Parathyroid adenoma (tissue), 2 donors: ENCODE measurements at regions not wholly inside any gene's neighbourhood (a gene's known extent, or its start where the extent isn't known, plus 50 kb on each side); places are given as distances from the start of the nearest gene placed in this dataset.

ENCODE experiments used
- H2AFZ ChIP-seq: fragments of 300-600 bp; sonication (generic); one replicate; pipeline ENCODE4 v1.7.0; 2017; ENCODE audit warnings: antibody characterized with exemption, mild to moderate bottlenecking
- H3K27ac ChIP-seq: fragments of 300-600 bp; sonication (generic); one replicate; pipeline ENCODE4 v1.7.0; 2017
- H3K27me3 ChIP-seq: fragments of 300-600 bp; sonication (generic); one replicate; pipeline ENCODE4 v1.7.0; 2017; ENCODE audit warnings: low read length; ENCODE audit not compliant: control insufficient read depth, insufficient read depth
- H3K36me3 ChIP-seq: fragments of 300-600 bp; sonication (generic); one replicate; pipeline ENCODE4 v1.7.0; 2017; ENCODE audit warnings: low read length; ENCODE audit not compliant: control insufficient read depth, insufficient read depth
- H3K4me1 ChIP-seq: fragments of 300-600 bp; sonication (generic); one replicate; pipeline ENCODE4 v1.7.0; 2017; ENCODE audit warnings: control low read depth
- H3K4me2 ChIP-seq: fragments of 300-600 bp; sonication (generic); one replicate; pipeline ENCODE4 v1.7.0; 2017; ENCODE audit warnings: low read length
- H3K4me3 ChIP-seq: fragments of 300-600 bp; sonication (generic); one replicate; pipeline ENCODE4 v1.7.0; 2017; ENCODE audit warnings: low read depth, low read length
- H3K79me2 ChIP-seq: fragments of 300-600 bp; sonication (generic); one replicate; pipeline ENCODE4 v1.7.0; 2017; ENCODE audit warnings: control low read depth
- H3K9ac ChIP-seq: fragments of 300-600 bp; sonication (generic); one replicate; pipeline ENCODE4 v1.7.0; 2017; ENCODE audit warnings: mild to moderate bottlenecking
- H3K9me3 ChIP-seq: fragments of 300-600 bp; sonication (generic); one replicate; pipeline ENCODE4 v1.7.0; 2017; ENCODE audit warnings: low read length; ENCODE audit not compliant: control insufficient read depth
- TF ChIP-seq, protein P1 (sequence below): fragments of 300-600 bp; sonication (generic); IDR thresholded peaks from one replicate; pipeline ENCODE4 v1.7.0; 2017; ENCODE audit warnings: antibody characterized with exemption, mild to moderate bottlenecking
- donor health status: primary hyperparathyroidism.

DNA sequence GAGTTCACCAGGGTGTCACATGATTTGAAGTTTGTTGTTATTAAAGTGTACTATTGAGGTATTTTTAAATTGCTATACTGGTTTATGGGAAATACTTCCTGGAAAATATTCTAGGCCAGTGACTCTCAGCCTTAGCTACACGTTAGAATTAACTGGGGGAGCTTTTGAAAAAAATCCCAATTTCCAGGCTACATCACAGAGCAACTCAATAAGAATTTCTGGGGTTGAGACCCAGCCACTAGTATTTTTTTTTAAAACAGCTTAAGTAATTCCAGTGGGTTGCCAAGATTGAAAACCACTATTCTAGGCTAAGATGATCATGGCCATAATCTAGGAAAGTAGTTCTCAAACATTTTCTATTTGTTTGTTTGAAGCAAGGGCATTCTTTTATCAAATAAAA, 142.9 kb upstream of the GRIA1 start:
- no peaks in the 10 kb centered on the region for H3K4me1 ChIP-seq
- H3K79me2 ChIP-seq: no peaks in the 10 kb centered on the region
- no peak overlapping the region for H3K27ac ChIP-seq
- TF ChIP-seq, protein P1, sequence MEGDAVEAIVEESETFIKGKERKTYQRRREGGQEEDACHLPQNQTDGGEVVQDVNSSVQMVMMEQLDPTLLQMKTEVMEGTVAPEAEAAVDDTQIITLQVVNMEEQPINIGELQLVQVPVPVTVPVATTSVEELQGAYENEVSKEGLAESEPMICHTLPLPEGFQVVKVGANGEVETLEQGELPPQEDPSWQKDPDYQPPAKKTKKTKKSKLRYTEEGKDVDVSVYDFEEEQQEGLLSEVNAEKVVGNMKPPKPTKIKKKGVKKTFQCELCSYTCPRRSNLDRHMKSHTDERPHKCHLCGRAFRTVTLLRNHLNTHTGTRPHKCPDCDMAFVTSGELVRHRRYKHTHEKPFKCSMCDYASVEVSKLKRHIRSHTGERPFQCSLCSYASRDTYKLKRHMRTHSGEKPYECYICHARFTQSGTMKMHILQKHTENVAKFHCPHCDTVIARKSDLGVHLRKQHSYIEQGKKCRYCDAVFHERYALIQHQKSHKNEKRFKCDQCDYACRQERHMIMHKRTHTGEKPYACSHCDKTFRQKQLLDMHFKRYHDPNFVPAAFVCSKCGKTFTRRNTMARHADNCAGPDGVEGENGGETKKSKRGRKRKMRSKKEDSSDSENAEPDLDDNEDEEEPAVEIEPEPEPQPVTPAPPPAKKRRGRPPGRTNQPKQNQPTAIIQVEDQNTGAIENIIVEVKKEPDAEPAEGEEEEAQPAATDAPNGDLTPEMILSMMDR: no peak
- no peaks in the 10 kb centered on the region for H3K27me3 ChIP-seq
- H3K36me3 ChIP-seq: no peaks in the 10 kb centered on the region
- H3K4me2 ChIP-seq: no peak overlapping the region
- no peaks in the 10 kb centered on the region for H3K9me3 ChIP-seq
- no peak overlapping the region for H3K4me3 ChIP-seq
- no peak overlapping the region for H3K9ac ChIP-seq
- no peak overlapping the region for H2AFZ ChIP-seq

DNA sequence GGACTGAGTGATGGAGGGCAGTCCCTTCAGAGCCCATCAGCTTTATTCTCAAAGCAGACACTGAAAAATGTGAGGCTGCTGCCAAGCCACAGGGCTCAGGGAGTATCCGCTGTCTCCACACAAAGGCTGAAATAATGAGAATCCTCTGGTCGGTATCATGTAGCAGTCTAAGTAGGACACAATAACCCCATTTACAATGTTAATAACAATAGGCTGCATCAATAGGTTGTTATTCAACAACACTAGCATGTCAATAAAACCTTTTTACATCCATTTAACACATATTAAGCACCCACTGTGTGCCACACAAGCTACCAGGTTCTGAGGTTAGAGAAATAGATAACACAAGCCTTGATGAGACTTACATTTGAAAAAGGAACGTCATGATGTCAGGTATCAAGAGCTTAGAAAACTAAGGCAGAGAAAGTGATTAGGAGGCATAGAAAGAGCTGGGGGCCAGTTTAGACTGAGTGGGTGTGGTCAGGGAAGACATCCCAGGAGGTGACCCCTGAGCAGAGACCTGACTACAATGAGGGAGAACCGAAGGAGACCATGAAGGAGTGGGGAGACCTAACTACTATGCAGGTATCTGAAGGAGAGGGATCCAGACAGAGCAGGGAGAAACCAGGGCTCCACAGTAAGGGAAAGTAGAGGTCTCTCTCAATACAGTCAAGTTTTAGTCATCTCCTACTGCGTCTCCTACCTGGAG, 140.1 kb upstream of the GRIA1 start:
- H3K9me3 ChIP-seq: no peaks in the 10 kb centered on the region
- no peak overlapping the region for H3K4me2 ChIP-seq
- TF ChIP-seq, protein P1: no peak
- no peak overlapping the region for H3K27ac ChIP-seq
- no peaks in the 10 kb centered on the region for H3K79me2 ChIP-seq
- no peak overlapping the region for H3K9ac ChIP-seq
- no peak overlapping the region for H2AFZ ChIP-seq
- no peak overlapping the region for H3K4me3 ChIP-seq
- no peaks in the 10 kb centered on the region for H3K27me3 ChIP-seq
- H3K4me1 ChIP-seq: no peaks in the 10 kb centered on the region
- no peaks in the 10 kb centered on the region for H3K36me3 ChIP-seq

DNA sequence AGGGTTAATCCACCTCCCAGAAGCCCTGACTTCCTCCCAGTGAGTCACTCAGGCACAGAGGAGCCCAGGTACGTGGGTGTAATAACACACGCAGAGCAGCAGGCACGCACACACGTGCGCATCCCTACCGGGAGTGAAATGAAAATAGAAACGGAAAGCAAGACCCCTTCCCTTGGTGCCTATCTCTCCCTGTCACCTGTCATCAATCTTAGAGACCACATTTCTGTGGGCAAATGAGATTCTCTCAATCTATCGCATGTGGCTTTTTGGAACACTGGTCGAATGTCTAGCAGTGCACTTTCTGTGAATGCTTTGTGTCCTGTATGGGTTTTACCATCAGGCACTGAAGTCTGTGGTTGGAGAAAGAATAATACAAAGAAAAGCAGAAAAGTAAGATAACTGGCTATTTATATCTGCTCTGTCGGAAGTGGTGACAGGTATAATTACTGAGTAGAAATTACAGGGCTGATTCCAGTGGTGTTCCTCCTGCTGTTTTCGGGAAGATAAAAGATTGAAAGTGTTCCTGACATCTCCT, 137.7 kb upstream of the GRIA1 start:
- no peak overlapping the region for H2AFZ ChIP-seq
- H3K27ac ChIP-seq: no peak overlapping the region
- no peaks in the 10 kb centered on the region for H3K4me1 ChIP-seq
- no peaks in the 10 kb centered on the region for H3K36me3 ChIP-seq
- peak overlapping the region; percentile 8 for H3K4me2 ChIP-seq
- TF ChIP-seq, protein P1: no peak
- H3K9me3 ChIP-seq: no peaks in the 10 kb centered on the region
- H3K9ac ChIP-seq: no peak overlapping the region
- H3K79me2 ChIP-seq: no peaks in the 10 kb centered on the region
- H3K27me3 ChIP-seq: no peaks in the 10 kb centered on the region
- H3K4me3 ChIP-seq: no peak overlapping the region

DNA sequence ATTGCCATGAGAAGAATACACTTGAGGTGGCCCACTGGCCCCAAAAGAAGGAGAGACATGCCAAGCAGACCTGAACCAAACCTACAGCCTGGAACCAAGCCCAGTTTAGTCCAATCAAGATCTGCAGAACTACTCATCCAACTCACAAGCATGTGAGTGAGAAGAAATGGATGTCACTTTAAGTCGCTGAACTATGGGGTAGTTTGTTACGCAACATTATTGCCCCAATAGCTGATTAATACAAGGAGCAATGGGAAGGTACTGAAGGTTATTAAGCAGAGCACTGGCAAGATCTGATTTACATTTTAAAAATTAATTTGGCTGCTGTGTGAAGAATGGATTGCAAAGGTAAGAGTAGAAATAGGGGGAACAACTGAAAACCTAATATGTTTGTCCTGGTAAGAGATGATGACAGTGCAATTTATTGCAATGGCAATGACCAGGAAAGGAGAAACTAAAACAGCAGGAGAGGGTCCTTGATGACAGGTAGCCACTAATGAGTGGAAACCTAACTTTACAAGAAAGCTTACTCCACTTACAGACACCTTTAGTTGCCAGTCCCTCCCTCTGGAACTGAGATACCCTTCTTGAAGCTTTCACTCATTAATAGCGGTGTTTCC, 132.9 kb upstream of the GRIA1 start:
- no peaks in the 10 kb centered on the region for H3K4me1 ChIP-seq
- H3K79me2 ChIP-seq: no peaks in the 10 kb centered on the region
- no peak overlapping the region for H3K9ac ChIP-seq
- H2AFZ ChIP-seq: no peak overlapping the region
- no peaks in the 10 kb centered on the region for H3K9me3 ChIP-seq
- no peak overlapping the region for H3K27ac ChIP-seq
- no peak overlapping the region for H3K4me2 ChIP-seq
- no peak overlapping the region for H3K4me3 ChIP-seq
- H3K27me3 ChIP-seq: no peaks in the 10 kb centered on the region
- no peaks in the 10 kb centered on the region for H3K36me3 ChIP-seq
- TF ChIP-seq, protein P1: no peak
